ENCODE measurements at regions not wholly inside any gene's neighbourhood (a gene's known extent, or its start where the extent isn't known, plus 50 kb on each side); places are given as distances from the start of the nearest gene placed in this dataset.

GRCh38 chrX:137431693-137432488, 134.0 kb upstream of the ZIC3 start:
- Histone ChIP-seq H3K4me3 (no peak overlapping the region), H3K36me3 (no peaks in the 10 kb centered on the region), H3K27me3 (peaks cover 5% of the 10 kb centered on the region), H3K4me1 (peaks cover 13% of the 10 kb centered on the region), H3K27ac (no peak overlapping the region), H3K9me3 (no peaks in the 10 kb centered on the region)
- TF ChIP-seq POLR2A (IDR thresholded peaks at IDR 0.05) (no peak), POLR2AphosphoS5 (IDR thresholded peaks at IDR 0.05; ENCODE audit: insufficient read depth in 1 of 2, low read depth in 1 of 2) (no peak)
- no peak for DNase-seq (ENCODE audit: extremely low spot score in 2 of 2)
- intact Hi-C loops (cut with DNase I), result no loop called here

DNA sequence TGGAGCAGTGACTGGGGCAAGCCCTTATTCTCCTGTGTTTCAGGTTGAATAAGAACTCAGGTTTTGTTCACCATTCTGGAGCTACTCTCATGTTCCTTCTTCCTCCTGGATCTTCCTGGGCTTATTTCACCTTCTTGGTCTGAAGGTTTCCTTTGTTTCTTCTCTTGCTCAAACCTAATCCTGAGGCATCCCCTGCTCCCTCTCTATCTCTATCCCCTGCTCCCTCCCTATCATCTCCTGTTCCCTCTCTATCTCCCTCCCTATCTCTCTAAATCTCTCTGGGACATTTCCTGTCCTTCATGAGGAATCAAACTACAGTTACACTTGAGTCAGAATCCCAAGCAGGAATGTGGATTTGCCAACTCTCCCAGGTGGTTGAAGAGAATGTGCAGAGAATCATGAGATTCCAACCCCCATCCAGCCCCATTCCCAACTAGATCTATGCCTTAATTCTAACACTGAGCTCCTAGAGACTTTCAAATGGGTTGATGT, 134.9 kb upstream of the ZIC3 start:
- Histone ChIP-seq H3K9me3 (no peaks in the 10 kb centered on the region), H3K27ac (no peak overlapping the region), H3K27me3 (peaks cover 5% of the 10 kb centered on the region), H3K4me3 (no peak overlapping the region), H3K36me3 (no peaks in the 10 kb centered on the region), H3K4me1 (peaks cover 14% of the 10 kb centered on the region)
- intact Hi-C loops (cut with DNase I), result no loop called here
- no peak for DNase-seq (ENCODE audit: extremely low spot score in 2 of 2)
- no peak for TF ChIP-seq POLR2A (IDR thresholded peaks at IDR 0.05)
- TF ChIP-seq POLR2AphosphoS5 (IDR thresholded peaks at IDR 0.05; ENCODE audit: insufficient read depth in 1 of 2, low read depth in 1 of 2), result no peak
- TF ChIP-seq, protein P1, sequence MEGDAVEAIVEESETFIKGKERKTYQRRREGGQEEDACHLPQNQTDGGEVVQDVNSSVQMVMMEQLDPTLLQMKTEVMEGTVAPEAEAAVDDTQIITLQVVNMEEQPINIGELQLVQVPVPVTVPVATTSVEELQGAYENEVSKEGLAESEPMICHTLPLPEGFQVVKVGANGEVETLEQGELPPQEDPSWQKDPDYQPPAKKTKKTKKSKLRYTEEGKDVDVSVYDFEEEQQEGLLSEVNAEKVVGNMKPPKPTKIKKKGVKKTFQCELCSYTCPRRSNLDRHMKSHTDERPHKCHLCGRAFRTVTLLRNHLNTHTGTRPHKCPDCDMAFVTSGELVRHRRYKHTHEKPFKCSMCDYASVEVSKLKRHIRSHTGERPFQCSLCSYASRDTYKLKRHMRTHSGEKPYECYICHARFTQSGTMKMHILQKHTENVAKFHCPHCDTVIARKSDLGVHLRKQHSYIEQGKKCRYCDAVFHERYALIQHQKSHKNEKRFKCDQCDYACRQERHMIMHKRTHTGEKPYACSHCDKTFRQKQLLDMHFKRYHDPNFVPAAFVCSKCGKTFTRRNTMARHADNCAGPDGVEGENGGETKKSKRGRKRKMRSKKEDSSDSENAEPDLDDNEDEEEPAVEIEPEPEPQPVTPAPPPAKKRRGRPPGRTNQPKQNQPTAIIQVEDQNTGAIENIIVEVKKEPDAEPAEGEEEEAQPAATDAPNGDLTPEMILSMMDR (IDR thresholded peaks at IDR 0.05), result no peak

DNA sequence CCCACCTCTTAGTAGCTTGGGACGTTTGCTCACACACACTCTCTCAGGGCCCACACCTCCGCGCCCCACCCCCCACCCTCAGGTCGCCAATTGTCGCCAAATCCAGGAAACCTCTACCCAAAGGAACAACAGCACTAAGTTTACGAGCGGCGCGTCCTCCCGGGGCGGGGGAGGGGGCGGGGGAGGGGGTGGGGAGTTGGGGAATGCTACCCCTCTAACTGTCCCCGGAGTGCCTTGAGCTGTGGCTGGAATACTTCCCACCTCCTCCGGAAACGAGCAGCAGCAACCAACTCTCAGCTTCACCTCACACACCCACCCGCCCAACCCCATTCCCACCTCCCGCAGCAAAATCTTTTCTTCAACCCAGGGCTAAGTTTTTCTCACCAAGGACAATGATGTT, 135.6 kb upstream of the ZIC3 start:
- Histone ChIP-seq H3K27ac (no peak overlapping the region), H3K9me3 (no peaks in the 10 kb centered on the region), H3K4me3 (no peak overlapping the region), H3K27me3 (peaks cover 5% of the 10 kb centered on the region), H3K4me1 (peaks cover 14% of the 10 kb centered on the region), H3K36me3 (no peaks in the 10 kb centered on the region)
- TF ChIP-seq POLR2A (IDR thresholded peaks at IDR 0.05) (no peak), POLR2AphosphoS5 (IDR thresholded peaks at IDR 0.05; ENCODE audit: insufficient read depth in 1 of 2, low read depth in 1 of 2) (no peak)
- TF ChIP-seq, protein P1 (IDR thresholded peaks at IDR 0.05), result no peak
- intact Hi-C loops (cut with DNase I), result no loop called here
- no peak for DNase-seq (ENCODE audit: extremely low spot score in 2 of 2)

DNA sequence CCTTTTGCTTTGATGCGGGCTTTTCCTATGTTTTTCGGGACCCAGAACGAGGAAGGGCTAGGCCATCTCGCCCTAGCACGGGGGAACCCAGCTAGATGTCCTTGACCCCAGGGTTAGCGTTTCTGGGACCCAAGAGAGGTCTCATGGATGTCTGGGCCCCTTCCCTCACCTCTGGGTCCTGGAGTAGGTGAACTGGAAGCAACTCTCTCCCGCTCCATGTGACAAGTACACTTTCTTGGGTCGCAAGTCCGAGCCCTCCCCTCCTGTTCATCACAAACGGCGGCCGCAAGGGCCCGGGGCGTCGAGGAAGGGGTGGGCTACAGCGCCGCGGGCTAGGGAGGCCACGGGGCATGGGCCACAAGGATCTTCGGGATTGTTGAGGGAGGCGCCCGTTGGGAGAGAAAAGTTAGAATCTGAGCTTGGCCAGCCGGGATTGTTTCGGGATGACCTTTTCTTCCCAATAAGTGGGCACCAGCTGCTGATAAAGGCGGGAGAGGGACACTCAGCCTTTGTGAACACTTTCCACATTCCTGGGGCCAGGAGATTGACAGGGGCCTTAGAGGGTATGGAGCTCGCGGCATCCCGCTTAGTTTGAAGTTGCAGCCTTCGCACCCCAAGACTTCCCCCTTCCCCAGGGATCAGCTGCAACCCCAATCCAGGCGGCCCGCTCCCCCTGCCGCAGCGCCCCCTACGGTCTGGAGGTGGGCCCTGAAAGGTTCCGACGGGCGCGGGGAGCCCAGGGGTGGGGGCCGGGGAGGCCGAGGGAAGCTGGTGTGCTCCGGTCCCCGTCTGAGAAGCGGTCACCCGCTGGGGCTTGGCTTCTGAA, 136.9 kb upstream of the ZIC3 start:
- Histone ChIP-seq H3K27me3 (peaks cover 5% of the 10 kb centered on the region), H3K36me3 (no peaks in the 10 kb centered on the region), H3K4me1 (peaks cover 14% of the 10 kb centered on the region), H3K27ac (no peak overlapping the region), H3K9me3 (no peaks in the 10 kb centered on the region), H3K4me3 (peak overlapping the region in 1 of 2 donors; percentile 35)
- no peak for DNase-seq (ENCODE audit: extremely low spot score in 2 of 2)
- TF ChIP-seq POLR2AphosphoS5 (IDR thresholded peaks at IDR 0.05; ENCODE audit: insufficient read depth in 1 of 2, low read depth in 1 of 2) (no peak), POLR2A (IDR thresholded peaks at IDR 0.05) (no peak)
- TF ChIP-seq, protein P1 (IDR thresholded peaks at IDR 0.05), result no peak
- intact Hi-C loops (cut with DNase I), result no loop called here

- peak overlapping the region; percentile 35 to 36 for H3K4me3 ChIP-seq
- no peaks in the 10 kb centered on the region for H3K36me3 ChIP-seq
- peaks cover 5% of the 10 kb centered on the region for H3K27me3 ChIP-seq
- H3K4me1 ChIP-seq, result peaks cover 14% of the 10 kb centered on the region
- no peaks in the 10 kb centered on the region for H3K9me3 ChIP-seq
- DNase-seq (ENCODE audit: extremely low spot score in 2 of 2), result no peak
- TF ChIP-seq, protein P1 (IDR thresholded peaks at IDR 0.05), result no peak
- TF ChIP-seq POLR2AphosphoS5 (IDR thresholded peaks at IDR 0.05; ENCODE audit: insufficient read depth in 1 of 2, low read depth in 1 of 2), result no peak
- no peak for TF ChIP-seq POLR2A (IDR thresholded peaks at IDR 0.05)
- H3K27ac ChIP-seq, result no peak overlapping the region
- intact Hi-C loops (cut with DNase I), result no loop called here
Observed at GRCh38 chrX:137428221-137428661, 137.7 kb upstream of the ZIC3 start.
